ENCODE measurements at regions not wholly inside any gene's neighbourhood (a gene's known extent, or its start where the extent isn't known, plus 50 kb on each side); places are given as distances from the start of the nearest gene placed in this dataset.

DNA sequence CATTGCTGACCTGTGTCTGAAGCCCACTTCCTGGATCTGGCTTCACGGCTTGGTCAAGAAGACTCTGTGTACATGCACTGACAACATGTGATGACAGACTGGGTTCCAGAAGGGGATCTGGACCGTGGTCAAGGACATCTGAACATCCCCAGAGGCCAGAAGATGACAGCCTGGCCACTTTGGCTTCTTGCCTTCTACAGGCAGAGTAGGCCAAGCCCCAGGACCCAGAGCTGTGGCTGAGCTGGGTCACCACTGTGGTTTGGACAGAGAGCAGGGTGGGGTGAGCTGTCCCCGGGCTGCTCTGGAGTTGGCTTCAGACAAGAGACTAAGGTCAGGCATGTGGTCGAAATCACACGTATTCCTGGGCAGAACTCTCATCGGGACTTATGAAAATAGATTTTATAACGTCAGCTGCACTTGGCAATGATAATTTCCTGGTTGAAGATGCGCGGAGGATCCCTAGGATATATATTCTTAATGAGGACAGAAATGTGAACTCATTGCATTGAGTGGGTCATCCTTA lies 114.1 kb upstream of the FRMD4B start:
- Histone ChIP-seq H3K36me3 (ENCODE audit: control insufficient read depth in 2 of 2, insufficient read depth in 2 of 2, low read length in 1 of 2) (no peaks in the 10 kb centered on the region), H3K4me3 (ENCODE audit: low read depth in 1 of 2, low read length in 2 of 2) (no peak overlapping the region), H3K27ac (ENCODE audit: low read depth in 2 of 2, low read length in 1 of 2) (no peak overlapping the region), H3K4me1 (ENCODE audit: control insufficient read depth in 2 of 2, insufficient read depth in 2 of 2, low read length in 1 of 2) (no peaks in the 10 kb centered on the region), H3K27me3 (ENCODE audit: control insufficient read depth in 1 of 2, insufficient read depth in 2 of 2, low read length in 2 of 2) (no peaks in the 10 kb centered on the region), H3K9me3 (ENCODE audit: control insufficient read depth in 2 of 2, insufficient read depth in 1 of 2, low read depth in 1 of 2, low read length in 1 of 2) (no peaks in the 10 kb centered on the region)
- 73 to 77% methylated on average over 9 of the region's 9 CpGs for WGBS, 2 donors

DNA sequence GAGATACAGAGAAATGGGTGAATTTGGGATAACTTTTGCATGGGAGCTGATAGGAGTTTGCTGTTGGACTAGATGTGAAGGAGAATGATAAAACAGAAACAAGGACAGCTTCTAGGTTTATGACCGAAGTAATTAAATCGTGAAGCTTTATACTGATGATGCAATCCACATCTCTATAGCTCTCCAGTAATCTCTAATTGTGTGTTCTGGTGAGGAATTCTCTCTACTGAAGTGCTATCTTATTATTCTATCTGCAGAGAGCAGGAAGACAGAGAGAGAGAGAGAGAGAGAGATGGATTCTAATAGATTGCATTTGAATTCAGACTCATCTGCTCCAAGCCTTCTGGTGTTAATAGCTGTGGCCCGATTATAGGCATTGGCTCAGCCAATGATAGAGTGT lies 113.5 kb upstream of the FRMD4B start:
- H3K4me3 ChIP-seq (ENCODE audit: low read depth in 1 of 2, low read length in 2 of 2): no peak overlapping the region
- no peaks in the 10 kb centered on the region for H3K4me1 ChIP-seq (ENCODE audit: control insufficient read depth in 2 of 2, insufficient read depth in 2 of 2, low read length in 1 of 2)
- WGBS, 2 donors: 78 to 80% methylated on average over 3 of the region's 3 CpGs
- H3K27me3 ChIP-seq (ENCODE audit: control insufficient read depth in 1 of 2, insufficient read depth in 2 of 2, low read length in 2 of 2): no peaks in the 10 kb centered on the region
- no peak overlapping the region for H3K27ac ChIP-seq (ENCODE audit: low read depth in 2 of 2, low read length in 1 of 2)
- no peaks in the 10 kb centered on the region for H3K36me3 ChIP-seq (ENCODE audit: control insufficient read depth in 2 of 2, insufficient read depth in 2 of 2, low read length in 1 of 2)
- no peaks in the 10 kb centered on the region for H3K9me3 ChIP-seq (ENCODE audit: control insufficient read depth in 2 of 2, insufficient read depth in 1 of 2, low read depth in 1 of 2, low read length in 1 of 2)

DNA sequence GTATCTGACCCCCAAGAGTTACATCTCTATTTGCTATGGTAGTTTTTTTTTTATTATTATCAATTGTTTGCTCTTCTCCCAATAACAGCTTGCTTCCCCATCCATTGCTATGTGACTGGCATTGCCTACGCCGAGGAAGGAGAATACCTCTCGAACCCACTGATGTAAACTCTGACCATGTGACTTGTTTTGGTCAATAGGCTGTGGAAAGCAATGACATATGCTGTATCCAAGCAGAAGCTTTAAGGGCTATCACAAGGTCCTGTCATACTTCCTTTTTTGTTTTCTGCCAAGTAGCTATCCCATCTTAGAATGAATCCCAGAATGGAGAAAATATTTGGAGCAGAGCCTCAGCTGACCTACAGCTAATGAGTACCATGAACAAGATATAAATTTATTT lies 111.0 kb upstream of the FRMD4B start:
- Histone ChIP-seq H3K4me1 (ENCODE audit: control insufficient read depth in 2 of 2, insufficient read depth in 2 of 2, low read length in 1 of 2) (no peaks in the 10 kb centered on the region), H3K9me3 (ENCODE audit: control insufficient read depth in 2 of 2, insufficient read depth in 1 of 2, low read depth in 1 of 2, low read length in 1 of 2) (no peaks in the 10 kb centered on the region), H3K36me3 (ENCODE audit: control insufficient read depth in 2 of 2, insufficient read depth in 2 of 2, low read length in 1 of 2) (no peaks in the 10 kb centered on the region), H3K27ac (ENCODE audit: low read depth in 2 of 2, low read length in 1 of 2) (no peak overlapping the region), H3K4me3 (ENCODE audit: low read depth in 1 of 2, low read length in 2 of 2) (no peak overlapping the region), H3K27me3 (ENCODE audit: control insufficient read depth in 1 of 2, insufficient read depth in 2 of 2, low read length in 2 of 2) (no peaks in the 10 kb centered on the region)
- 93% methylated on average over 3 of the region's 3 CpGs for WGBS, 2 donors

DNA sequence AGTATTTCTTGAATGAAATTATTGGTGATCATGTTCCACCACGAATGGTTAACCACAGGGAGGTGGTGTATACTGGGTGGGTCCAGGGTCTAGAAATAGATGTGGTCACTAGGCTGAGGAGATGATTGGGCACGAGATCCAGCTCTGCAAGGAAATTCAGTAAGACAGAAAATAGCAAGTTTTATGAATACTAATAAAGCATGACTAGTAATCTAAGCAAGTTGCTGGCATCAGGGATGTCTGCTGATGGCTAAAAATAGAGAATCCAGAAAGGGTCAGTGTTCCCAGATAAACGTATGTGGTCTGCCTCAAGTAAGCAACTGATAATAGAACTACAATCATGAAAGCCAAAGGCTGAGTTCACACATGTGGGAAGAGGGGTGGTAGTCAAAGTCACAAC lies 108.3 kb upstream of the FRMD4B start:
- Histone ChIP-seq H3K9me3 (ENCODE audit: control insufficient read depth in 2 of 2, insufficient read depth in 1 of 2, low read depth in 1 of 2, low read length in 1 of 2) (no peaks in the 10 kb centered on the region), H3K27me3 (ENCODE audit: control insufficient read depth in 1 of 2, insufficient read depth in 2 of 2, low read length in 2 of 2) (no peaks in the 10 kb centered on the region), H3K27ac (ENCODE audit: low read depth in 2 of 2, low read length in 1 of 2) (no peak overlapping the region), H3K4me3 (ENCODE audit: low read depth in 1 of 2, low read length in 2 of 2) (no peak overlapping the region), H3K36me3 (ENCODE audit: control insufficient read depth in 2 of 2, insufficient read depth in 2 of 2, low read length in 1 of 2) (no peaks in the 10 kb centered on the region), H3K4me1 (ENCODE audit: control insufficient read depth in 2 of 2, insufficient read depth in 2 of 2, low read length in 1 of 2) (no peaks in the 10 kb centered on the region)
- WGBS, 2 donors: 59 to 67% methylated on average over 3 of the region's 3 CpGs

DNA sequence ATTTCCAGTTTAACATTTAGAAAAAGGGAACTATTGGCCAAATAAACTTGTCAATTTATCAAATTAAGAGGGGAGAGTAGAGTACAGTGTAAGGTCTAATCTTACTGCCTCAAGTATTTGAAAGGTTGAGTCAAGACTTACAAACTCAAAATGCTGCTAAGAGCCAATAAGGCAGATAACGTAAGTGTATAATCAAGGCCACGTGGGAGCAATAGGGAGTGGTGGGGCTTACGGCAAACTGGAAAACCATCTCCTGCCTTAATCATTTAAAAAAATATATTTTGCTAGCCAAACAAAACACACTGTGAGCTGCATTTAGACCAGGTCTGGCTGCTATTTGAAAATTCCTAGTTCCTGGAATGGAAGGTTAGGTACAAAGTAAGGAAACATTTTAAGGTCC lies 107.3 kb upstream of the FRMD4B start:
- no peaks in the 10 kb centered on the region for H3K4me1 ChIP-seq (ENCODE audit: control insufficient read depth in 2 of 2, insufficient read depth in 2 of 2, low read length in 1 of 2)
- no peak overlapping the region for H3K4me3 ChIP-seq (ENCODE audit: low read depth in 1 of 2, low read length in 2 of 2)
- WGBS, 2 donors: 89 to 93% methylated on average over 3 of the region's 3 CpGs
- H3K9me3 ChIP-seq (ENCODE audit: control insufficient read depth in 2 of 2, insufficient read depth in 1 of 2, low read depth in 1 of 2, low read length in 1 of 2): no peaks in the 10 kb centered on the region
- H3K27me3 ChIP-seq (ENCODE audit: control insufficient read depth in 1 of 2, insufficient read depth in 2 of 2, low read length in 2 of 2): no peaks in the 10 kb centered on the region
- H3K36me3 ChIP-seq (ENCODE audit: control insufficient read depth in 2 of 2, insufficient read depth in 2 of 2, low read length in 1 of 2): no peaks in the 10 kb centered on the region
- no peak overlapping the region for H3K27ac ChIP-seq (ENCODE audit: low read depth in 2 of 2, low read length in 1 of 2)

- Histone ChIP-seq H3K27me3 (ENCODE audit: control insufficient read depth in 1 of 2, insufficient read depth in 2 of 2, low read length in 2 of 2) (no peaks in the 10 kb centered on the region), H3K4me3 (ENCODE audit: low read depth in 1 of 2, low read length in 2 of 2) (no peak overlapping the region), H3K27ac (ENCODE audit: low read depth in 2 of 2, low read length in 1 of 2) (no peak overlapping the region), H3K9me3 (ENCODE audit: control insufficient read depth in 2 of 2, insufficient read depth in 1 of 2, low read depth in 1 of 2, low read length in 1 of 2) (no peaks in the 10 kb centered on the region), H3K4me1 (ENCODE audit: control insufficient read depth in 2 of 2, insufficient read depth in 2 of 2, low read length in 1 of 2) (no peaks in the 10 kb centered on the region), H3K36me3 (ENCODE audit: control insufficient read depth in 2 of 2, insufficient read depth in 2 of 2, low read length in 1 of 2) (no peaks in the 10 kb centered on the region)
- 83 to 89% methylated on average over 6 of the region's 6 CpGs for WGBS, 2 donors
Measured at GRCh38 chr3:69491975-69492374, 106.1 kb upstream of the FRMD4B start.

- Histone ChIP-seq H3K36me3 (ENCODE audit: control insufficient read depth in 2 of 2, insufficient read depth in 2 of 2, low read length in 1 of 2) (no peaks in the 10 kb centered on the region), H3K9me3 (ENCODE audit: control insufficient read depth in 2 of 2, insufficient read depth in 1 of 2, low read depth in 1 of 2, low read length in 1 of 2) (no peaks in the 10 kb centered on the region), H3K27me3 (ENCODE audit: control insufficient read depth in 1 of 2, insufficient read depth in 2 of 2, low read length in 2 of 2) (no peaks in the 10 kb centered on the region), H3K4me1 (ENCODE audit: control insufficient read depth in 2 of 2, insufficient read depth in 2 of 2, low read length in 1 of 2) (no peaks in the 10 kb centered on the region), H3K4me3 (ENCODE audit: low read depth in 1 of 2, low read length in 2 of 2) (no peak overlapping the region), H3K27ac (ENCODE audit: low read depth in 2 of 2, low read length in 1 of 2) (no peak overlapping the region)
- whole genome bisulfite sequencing, 2 donors: 70 to 71% methylated on average over 5 of the region's 5 CpGs
Measured at GRCh38 chr3:69490971-69491370, 105.1 kb upstream of the FRMD4B start.

DNA sequence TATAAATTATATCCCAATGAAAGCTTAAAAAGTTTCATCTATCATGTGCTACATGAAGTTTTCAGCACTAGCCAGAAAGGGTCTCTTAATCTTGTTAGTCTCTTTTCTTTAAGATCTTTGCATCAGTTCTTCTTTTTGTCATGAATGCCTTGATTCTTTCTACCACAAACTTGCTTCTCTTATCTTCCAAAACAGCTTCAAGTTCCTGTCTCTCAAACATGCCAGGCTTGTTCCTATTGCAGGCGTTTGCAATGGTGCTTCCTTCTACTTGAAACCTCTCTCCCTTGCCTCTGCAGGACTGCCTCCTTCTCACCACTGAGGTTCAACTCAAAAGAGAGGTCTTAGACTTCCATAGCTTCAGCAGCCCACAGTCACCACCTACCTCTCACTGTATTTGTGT lies 104.3 kb upstream of the FRMD4B start:
- Histone ChIP-seq H3K36me3 (ENCODE audit: control insufficient read depth in 2 of 2, insufficient read depth in 2 of 2, low read length in 1 of 2) (no peaks in the 10 kb centered on the region), H3K27me3 (ENCODE audit: control insufficient read depth in 1 of 2, insufficient read depth in 2 of 2, low read length in 2 of 2) (no peaks in the 10 kb centered on the region), H3K4me1 (ENCODE audit: control insufficient read depth in 2 of 2, insufficient read depth in 2 of 2, low read length in 1 of 2) (no peaks in the 10 kb centered on the region), H3K27ac (ENCODE audit: low read depth in 2 of 2, low read length in 1 of 2) (no peak overlapping the region), H3K4me3 (ENCODE audit: low read depth in 1 of 2, low read length in 2 of 2) (no peak overlapping the region), H3K9me3 (ENCODE audit: control insufficient read depth in 2 of 2, insufficient read depth in 1 of 2, low read depth in 1 of 2, low read length in 1 of 2) (peaks cover 0 to 2% of the 10 kb centered on the region in 2 donors)
- WGBS, 2 donors: 39 to 43% methylated on average over 1 of the region's 1 CpG

- H3K27ac ChIP-seq (ENCODE audit: low read depth in 2 of 2, low read length in 1 of 2): no peak overlapping the region
- no peaks in the 10 kb centered on the region for H3K27me3 ChIP-seq (ENCODE audit: control insufficient read depth in 1 of 2, insufficient read depth in 2 of 2, low read length in 2 of 2)
- H3K9me3 ChIP-seq (ENCODE audit: control insufficient read depth in 2 of 2, insufficient read depth in 1 of 2, low read depth in 1 of 2, low read length in 1 of 2): peaks cover 0 to 2% of the 10 kb centered on the region in 2 donors
- H3K4me3 ChIP-seq (ENCODE audit: low read depth in 1 of 2, low read length in 2 of 2): no peak overlapping the region
- H3K4me1 ChIP-seq (ENCODE audit: control insufficient read depth in 2 of 2, insufficient read depth in 2 of 2, low read length in 1 of 2): no peaks in the 10 kb centered on the region
- H3K36me3 ChIP-seq (ENCODE audit: control insufficient read depth in 2 of 2, insufficient read depth in 2 of 2, low read length in 1 of 2): peaks cover 0 to 2% of the 10 kb centered on the region in 2 donors
Measured at GRCh38 chr3:69488026-69488425, 102.1 kb upstream of the FRMD4B start.

DNA sequence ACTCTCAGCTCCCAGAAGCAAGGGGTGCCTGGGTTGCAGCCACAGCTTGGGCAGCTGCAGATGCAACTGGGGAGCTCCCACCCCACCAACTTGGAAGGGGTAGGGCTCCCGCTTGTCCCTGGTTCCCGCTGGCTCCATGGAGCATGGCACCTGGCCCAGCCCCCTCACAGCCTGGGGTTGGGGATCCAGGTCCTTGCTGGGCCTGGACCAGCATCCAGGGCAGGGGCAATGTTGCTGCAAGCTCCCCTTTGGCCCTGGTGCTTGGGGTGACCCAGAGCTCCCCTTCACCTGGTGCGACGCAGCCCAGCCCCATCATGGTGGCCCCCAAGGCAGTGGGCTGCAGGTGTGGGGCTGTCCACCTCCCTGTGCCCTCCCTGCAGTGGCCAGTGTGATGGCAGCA lies 99.6 kb upstream of the FRMD4B start:
- 95 to 98% methylated on average over 4 of the region's 4 CpGs for WGBS, 2 donors
- Histone ChIP-seq H3K36me3 (ENCODE audit: control insufficient read depth in 2 of 2, insufficient read depth in 2 of 2, low read length in 1 of 2) (peaks cover 0 to 2% of the 10 kb centered on the region in 2 donors), H3K27me3 (ENCODE audit: control insufficient read depth in 1 of 2, insufficient read depth in 2 of 2, low read length in 2 of 2) (no peaks in the 10 kb centered on the region), H3K4me3 (ENCODE audit: low read depth in 1 of 2, low read length in 2 of 2) (no peak overlapping the region), H3K4me1 (ENCODE audit: control insufficient read depth in 2 of 2, insufficient read depth in 2 of 2, low read length in 1 of 2) (no peaks in the 10 kb centered on the region), H3K27ac (ENCODE audit: low read depth in 2 of 2, low read length in 1 of 2) (no peak overlapping the region), H3K9me3 (ENCODE audit: control insufficient read depth in 2 of 2, insufficient read depth in 1 of 2, low read depth in 1 of 2, low read length in 1 of 2) (peaks cover 0 to 2% of the 10 kb centered on the region in 2 donors)
